Lower leg skin (tissue), 4 donors: ENCODE measurements at regions not wholly inside any gene's neighbourhood (a gene's known extent, or its start where the extent isn't known, plus 50 kb on each side); places are given as distances from the start of the nearest gene placed in this dataset.
A peak's percentile ranks its signal among the peaks of the same experiment; 100 is the strongest.

Experiments
- DNase-seq, 2 donors: peaks; one replicate each; pipeline ENCODE4 v3.0.0-alpha.2; 2019; ENCODE audit warnings: low spot score in 2 of 2
- H3K4me3 ChIP-seq: fragments of 200-600 bp; sonication (generic); 2 replicates; pipeline ENCODE4 v1.5.1; 2017; ENCODE audit warnings: mild to moderate bottlenecking, low read depth; ENCODE audit not compliant: poor library complexity, severe bottlenecking
- POLR2A ChIP-seq, 2 donors: fragments of 450-650 bp; IDR thresholded peaks; one replicate each; pipeline ENCODE4 v1.6.1; 2016 to 2017; ENCODE audit warnings: antibody characterized with exemption in 2 of 2, mild to moderate bottlenecking in 1 of 2, moderate library complexity in 1 of 2
- WGBS, 2 donors: methylation state at CpG; one replicate each; pipeline ENCODE4 v1.1.5; 2018; 5-methylcytosine and 5-hydroxymethylcytosine counted together
- intact Hi-C: fragments of 100-400 bp; cut with DNase I; formaldehyde crosslinking; loops from one replicate; pipeline ENCODE4 v1.15.0; 2023; ENCODE audit warnings: low total_unique reads
- TF ChIP-seq, protein P1 (sequence below), 3 donors: fragments of 450-650 bp; IDR thresholded peaks; one replicate each; pipeline ENCODE4 v1.5.1; 2016; ENCODE audit warnings: antibody characterized with exemption in 3 of 3, mild to moderate bottlenecking in 3 of 3, moderate library complexity in 2 of 3

DNA sequence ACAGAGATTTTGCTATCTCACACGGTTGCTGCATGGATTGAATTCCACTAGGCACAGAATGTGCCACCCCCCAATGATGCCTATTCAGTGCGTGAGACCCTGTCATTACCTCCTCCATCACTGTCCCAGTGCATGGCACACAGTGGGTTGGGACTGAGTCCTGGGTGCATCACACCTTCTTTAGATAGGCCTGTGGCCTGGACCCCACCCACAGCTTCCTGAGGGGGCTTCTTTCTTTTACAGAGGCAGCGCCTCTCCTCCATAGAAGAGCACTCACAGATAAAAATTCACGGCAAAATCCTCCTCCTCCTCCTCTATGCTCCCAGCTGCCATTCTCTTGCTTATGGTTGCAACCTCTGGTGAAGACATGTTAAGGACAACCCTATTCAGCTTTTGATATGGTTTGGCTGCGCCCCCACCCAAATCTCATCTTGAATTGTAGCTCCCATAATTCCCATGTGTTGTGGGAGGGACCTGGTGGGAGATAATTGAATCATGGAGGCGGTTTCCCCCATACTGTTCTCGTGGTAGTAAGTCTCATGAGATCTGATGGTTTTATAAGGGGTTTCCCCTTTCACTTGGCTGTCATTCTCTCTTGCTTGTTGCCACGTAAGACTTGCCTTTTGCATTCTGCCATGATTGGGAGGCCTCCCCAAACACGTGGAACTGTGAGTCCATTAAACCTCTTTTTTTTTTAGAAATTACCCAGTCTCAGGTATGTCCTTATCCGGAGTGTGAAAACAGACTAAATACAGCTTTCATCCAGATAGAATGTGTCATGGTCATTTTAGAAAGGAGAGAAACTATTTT, 147.6 kb downstream of the KLF13 start:
- 83 to 88% methylated on average over 10 of the region's 10 CpGs for WGBS, 2 donors
- no peak for TF ChIP-seq POLR2A (IDR thresholded peaks at IDR 0.05)
- TF ChIP-seq, protein P1, sequence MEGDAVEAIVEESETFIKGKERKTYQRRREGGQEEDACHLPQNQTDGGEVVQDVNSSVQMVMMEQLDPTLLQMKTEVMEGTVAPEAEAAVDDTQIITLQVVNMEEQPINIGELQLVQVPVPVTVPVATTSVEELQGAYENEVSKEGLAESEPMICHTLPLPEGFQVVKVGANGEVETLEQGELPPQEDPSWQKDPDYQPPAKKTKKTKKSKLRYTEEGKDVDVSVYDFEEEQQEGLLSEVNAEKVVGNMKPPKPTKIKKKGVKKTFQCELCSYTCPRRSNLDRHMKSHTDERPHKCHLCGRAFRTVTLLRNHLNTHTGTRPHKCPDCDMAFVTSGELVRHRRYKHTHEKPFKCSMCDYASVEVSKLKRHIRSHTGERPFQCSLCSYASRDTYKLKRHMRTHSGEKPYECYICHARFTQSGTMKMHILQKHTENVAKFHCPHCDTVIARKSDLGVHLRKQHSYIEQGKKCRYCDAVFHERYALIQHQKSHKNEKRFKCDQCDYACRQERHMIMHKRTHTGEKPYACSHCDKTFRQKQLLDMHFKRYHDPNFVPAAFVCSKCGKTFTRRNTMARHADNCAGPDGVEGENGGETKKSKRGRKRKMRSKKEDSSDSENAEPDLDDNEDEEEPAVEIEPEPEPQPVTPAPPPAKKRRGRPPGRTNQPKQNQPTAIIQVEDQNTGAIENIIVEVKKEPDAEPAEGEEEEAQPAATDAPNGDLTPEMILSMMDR (IDR thresholded peaks at IDR 0.05), result no peak
- H3K4me3 ChIP-seq, result no peak overlapping the region
- DNase-seq, result peak; percentile 11 to 52
- intact Hi-C loops, result no loop called here

DNA sequence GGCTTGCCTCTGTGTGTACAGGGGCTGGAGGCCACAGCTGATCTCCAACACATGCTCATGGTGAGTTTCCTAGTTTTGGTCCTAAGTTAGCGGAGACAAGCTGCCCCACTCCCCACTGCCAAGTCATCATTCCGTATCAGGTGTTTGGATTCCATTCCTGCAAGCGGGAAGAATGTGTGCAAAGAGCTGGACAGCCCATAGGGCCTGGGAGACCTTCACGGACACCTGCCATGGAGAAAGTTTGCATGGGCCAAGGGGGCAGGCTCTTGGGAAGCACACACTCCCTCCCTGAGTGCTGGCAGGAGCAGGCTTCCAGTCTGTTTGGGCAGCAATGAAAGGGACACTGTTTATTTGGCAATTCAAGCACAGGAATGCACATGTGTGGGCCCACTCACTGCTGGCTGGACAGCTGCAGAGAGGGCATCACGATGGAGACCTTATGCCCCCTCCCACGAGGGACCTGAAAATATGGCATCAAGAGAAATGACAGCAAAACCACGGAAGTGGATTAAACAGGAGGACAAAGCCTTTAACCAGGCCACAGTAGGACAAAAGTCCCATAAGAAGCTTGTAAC, 149.7 kb downstream of the KLF13 start:
- TF ChIP-seq, protein P1 (IDR thresholded peaks at IDR 0.05), result no peak
- TF ChIP-seq POLR2A (IDR thresholded peaks at IDR 0.05), result no peak
- intact Hi-C loops, result no loop called here
- H3K4me3 ChIP-seq, result no peak overlapping the region
- peak in 1 of 2 donors; percentile 53 for DNase-seq
- 77 to 78% methylated on average over 7 of the region's 7 CpGs for WGBS, 2 donors

DNA sequence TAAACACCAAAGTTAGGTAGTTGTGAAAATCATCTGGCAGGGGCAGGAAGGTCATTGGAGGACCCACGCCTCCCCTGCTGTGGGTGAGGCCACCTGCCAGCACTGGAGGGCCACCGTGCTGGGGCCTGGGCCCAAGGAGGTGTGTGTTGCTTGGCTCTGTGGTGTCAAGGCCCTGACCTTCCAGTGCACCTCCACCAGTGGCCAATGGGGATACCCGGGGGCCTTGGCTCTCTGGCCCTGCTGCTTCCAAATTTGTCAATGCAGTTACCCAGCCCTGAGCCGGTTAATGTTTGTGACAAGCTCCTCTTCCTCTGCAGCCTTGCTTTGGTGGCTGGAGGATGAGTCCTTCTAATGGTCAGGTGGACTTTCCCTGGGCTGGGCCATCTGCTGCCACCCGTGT, 150.2 kb downstream of the KLF13 start:
- intact Hi-C loops, result no loop called here
- TF ChIP-seq, protein P1 (IDR thresholded peaks at IDR 0.05), result no peak
- TF ChIP-seq POLR2A (IDR thresholded peaks at IDR 0.05), result no peak
- H3K4me3 ChIP-seq, result no peak overlapping the region
- WGBS, 2 donors, result 66 to 75% methylated on average over 5 of the region's 5 CpGs
- no peak for DNase-seq

DNA sequence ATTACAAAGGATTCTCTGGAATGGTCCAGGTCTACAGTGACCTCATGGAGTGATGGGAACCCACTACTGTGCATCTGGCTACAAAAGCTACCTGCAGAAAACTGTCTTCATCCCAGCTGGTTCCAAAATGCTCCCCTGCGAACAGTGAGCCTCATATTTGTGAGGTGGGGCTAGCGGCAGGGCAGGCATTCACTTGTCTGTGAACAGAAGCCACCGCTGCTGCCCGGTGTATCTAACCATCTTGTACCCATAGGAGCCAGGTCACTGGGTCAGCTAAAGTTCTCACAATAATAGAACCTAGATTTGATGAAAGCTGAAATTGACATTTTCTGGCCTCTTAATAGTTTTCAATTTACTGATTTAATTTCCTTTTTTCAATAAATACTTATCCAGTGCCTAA, 150.7 kb downstream of the KLF13 start:
- WGBS, 2 donors, result 86 to 94% methylated on average over 4 of the region's 4 CpGs
- intact Hi-C loops, result no loop called here
- peak in 1 of 2 donors; percentile 42 for DNase-seq
- TF ChIP-seq POLR2A (IDR thresholded peaks at IDR 0.05), result no peak
- TF ChIP-seq, protein P1 (IDR thresholded peaks at IDR 0.05), result no peak
- H3K4me3 ChIP-seq, result no peak overlapping the region

DNA sequence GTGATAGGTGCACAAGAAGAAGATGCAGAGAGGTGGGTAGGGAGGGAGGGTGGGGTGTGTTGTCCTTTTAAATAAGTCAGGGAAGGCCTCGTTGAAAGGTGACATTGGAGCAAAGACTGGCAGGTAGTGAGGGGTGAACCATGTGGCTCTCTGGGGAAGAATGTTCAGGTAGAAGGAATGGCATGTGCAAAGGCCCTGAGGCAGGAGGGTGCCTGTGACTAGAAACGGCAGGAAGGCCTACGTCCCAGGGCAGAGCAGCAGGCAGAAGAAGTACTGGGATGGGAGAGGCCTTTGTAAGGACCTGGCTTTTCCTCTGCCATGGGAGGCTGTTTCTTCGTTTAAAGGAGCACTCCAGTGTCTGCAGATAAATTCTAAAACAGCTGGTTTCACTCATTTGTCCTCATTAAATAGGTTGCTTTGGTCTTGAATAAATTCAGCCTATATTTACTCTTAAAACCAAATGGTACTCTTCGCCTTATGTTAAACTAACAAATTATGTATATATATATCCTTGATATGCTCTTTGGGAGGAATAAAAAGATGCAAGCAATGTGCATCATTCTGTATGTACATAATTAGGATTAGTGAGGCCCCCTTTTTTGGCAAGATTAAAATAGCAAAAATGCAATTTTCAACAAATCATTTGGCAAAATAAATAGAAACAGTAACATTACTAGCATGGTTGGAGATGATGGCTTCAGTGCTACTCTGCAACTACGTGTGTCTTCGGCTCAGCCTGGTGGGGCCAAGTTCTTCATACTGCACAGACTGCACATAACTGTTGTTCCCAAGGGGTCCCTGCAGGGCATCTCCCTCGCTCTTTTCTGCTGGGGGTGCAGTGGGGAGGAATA, 151.4 kb downstream of the KLF13 start:
- no peak overlapping the region for H3K4me3 ChIP-seq
- intact Hi-C loops, result no loop called here
- no peak for TF ChIP-seq POLR2A (IDR thresholded peaks at IDR 0.05)
- TF ChIP-seq, protein P1 (IDR thresholded peaks at IDR 0.05), result no peak
- WGBS, 2 donors, result 90 to 91% methylated on average over 8 of the region's 8 CpGs
- DNase-seq, result peak in 1 of 2 donors; percentile 26
